ENCODE measurements at regions not wholly inside any gene's neighbourhood (a gene's known extent, or its start where the extent isn't known, plus 50 kb on each side); places are given as distances from the start of the nearest gene placed in this dataset.
"Not testable (repeated sequence)": the region's sequence is repeated elsewhere in the genome, so short reads cannot be mapped to it uniquely, and the experiment has no call there.

DNA sequence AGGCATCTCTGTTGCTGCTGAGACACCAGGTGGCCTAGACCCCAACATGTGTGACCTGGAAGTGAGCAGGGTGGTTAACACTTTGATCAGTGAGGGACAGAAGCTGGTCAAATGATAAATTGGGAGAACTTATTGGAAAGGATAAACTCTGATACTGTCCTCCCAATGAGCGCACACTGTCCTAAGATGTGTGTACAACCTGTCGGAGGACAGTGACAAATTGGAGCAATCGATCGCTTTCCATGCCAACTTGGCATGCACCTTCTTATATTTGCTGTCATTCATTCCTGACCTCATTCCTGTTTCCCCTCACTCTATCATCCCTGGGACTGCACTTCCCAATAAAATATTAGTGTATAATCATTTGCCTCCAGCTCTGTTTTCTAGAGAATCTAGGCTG, 198.7 kb upstream of the PROK2 start:
- no peak overlapping the region for H2BK12ac ChIP-seq (ENCODE audit: low read length)
- WGBS, 2 donors (ENCODE audit: extremely low coverage in 2 of 2, insufficient read length in 2 of 2, insufficient replicate concordance in 1 of 2) = no CpG with 5 or more reads among the region's 4 CpGs
- H4K91ac ChIP-seq (ENCODE audit: low read depth, low read length, poor library complexity) = no peak overlapping the region
- H3K4me2 ChIP-seq (ENCODE audit: insufficient read depth, low read length, poor library complexity, severe bottlenecking) = no peak overlapping the region
- H3K36me3 ChIP-seq (replicated peaks in 1 of 2; ENCODE audit: control insufficient read depth in 2 of 2, insufficient read depth in 2 of 2, low read length in 2 of 2) = no peaks in the 10 kb centered on the region
- H3K4me1 ChIP-seq (ENCODE audit: control insufficient read depth in 2 of 2, insufficient read depth in 1 of 2, low read depth in 1 of 2, low read length in 2 of 2) = no peaks in the 10 kb centered on the region
- H3K4ac ChIP-seq (ENCODE audit: low read length) = no peak overlapping the region
- H2AFZ ChIP-seq (ENCODE audit: low read length) = no peak overlapping the region
- H3K27me3 ChIP-seq (ENCODE audit: control insufficient read depth in 3 of 3, insufficient read depth in 3 of 3, low read depth in 1 of 3, low read length in 3 of 3) = no peaks in the 10 kb centered on the region
- H2AK5ac ChIP-seq (ENCODE audit: low read depth, low read length) = no peak overlapping the region
- H2BK15ac ChIP-seq (ENCODE audit: low read length) = no peak overlapping the region
- no peak overlapping the region for H3K4me3 ChIP-seq (ENCODE audit: low read length in 2 of 2)
- no peak overlapping the region for H3K18ac ChIP-seq (ENCODE audit: low read length)
- no peak overlapping the region for H3K23ac ChIP-seq (ENCODE audit: low read depth, low read length, poor library complexity)
- H2BK120ac ChIP-seq (ENCODE audit: low read depth, low read length) = no peak overlapping the region
- no peak overlapping the region for H3K27ac ChIP-seq (replicated peaks; ENCODE audit: low read length)
- no peak overlapping the region for H3K14ac ChIP-seq (ENCODE audit: low read length)
- no peaks in the 10 kb centered on the region for H3K9me3 ChIP-seq (replicated peaks in 1 of 2; ENCODE audit: control insufficient read depth in 2 of 2, insufficient read depth in 1 of 2, low read depth in 1 of 2, low read length in 2 of 2)
- no peak overlapping the region for H2BK5ac ChIP-seq (ENCODE audit: low read length)
- H3K79me1 ChIP-seq (ENCODE audit: low read depth, low read length) = no peaks in the 10 kb centered on the region
- H3K9ac ChIP-seq (ENCODE audit: low read depth, low read length, poor library complexity) = no peak overlapping the region
- DNase-seq (ENCODE audit: low spot score) = no peak
- no peak overlapping the region for H4K8ac ChIP-seq (ENCODE audit: low read depth, low read length)

DNA sequence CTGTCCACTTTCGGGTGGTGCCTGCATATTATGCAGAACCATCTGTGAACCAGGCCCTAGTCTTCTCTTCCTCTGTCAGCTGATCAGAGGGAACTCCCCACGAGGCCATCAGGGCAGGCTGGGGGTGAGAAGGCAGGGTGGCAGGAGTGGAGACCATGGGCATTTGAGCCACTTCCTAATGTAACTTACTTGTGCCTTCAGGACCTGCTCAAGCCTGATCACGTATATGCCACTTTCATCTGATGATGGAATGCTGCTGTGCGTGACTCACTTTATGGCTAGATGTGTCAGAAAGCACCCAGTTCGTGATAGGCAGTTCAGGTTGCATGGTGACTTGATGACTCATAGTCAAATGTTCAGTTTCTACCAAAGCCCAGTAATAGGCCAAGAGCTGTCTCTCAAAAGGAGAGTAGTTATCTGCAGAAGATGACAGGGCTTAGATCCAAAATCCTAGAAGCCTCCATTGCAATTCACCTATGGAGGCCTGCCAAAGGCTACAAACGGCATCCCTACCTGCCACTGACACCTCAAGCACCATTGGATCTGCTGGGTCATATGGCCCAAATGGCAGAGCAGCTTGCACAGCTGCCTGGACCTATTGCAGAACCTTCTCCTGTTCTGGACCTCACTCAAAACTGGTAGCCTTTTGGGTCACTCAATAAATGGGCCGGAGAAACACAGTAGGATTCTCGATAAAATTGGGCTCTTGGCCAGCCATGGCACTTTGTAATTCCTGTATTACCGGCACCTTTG, 197.7 kb upstream of the PROK2 start:
- H3K4me1 ChIP-seq (ENCODE audit: control insufficient read depth in 2 of 2, insufficient read depth in 1 of 2, low read depth in 1 of 2, low read length in 2 of 2); H2AFZ ChIP-seq (ENCODE audit: low read length); H3K9me3 ChIP-seq (replicated peaks in 1 of 2; ENCODE audit: control insufficient read depth in 2 of 2, insufficient read depth in 1 of 2, low read depth in 1 of 2, low read length in 2 of 2); H2BK15ac ChIP-seq (ENCODE audit: low read length); H3K23ac ChIP-seq (ENCODE audit: low read depth, low read length, poor library complexity); H2BK5ac ChIP-seq (ENCODE audit: low read length); H3K14ac ChIP-seq (ENCODE audit: low read length); H3K4me2 ChIP-seq (ENCODE audit: insufficient read depth, low read length, poor library complexity, severe bottlenecking); H3K4ac ChIP-seq (ENCODE audit: low read length); H3K36me3 ChIP-seq (replicated peaks in 1 of 2; ENCODE audit: control insufficient read depth in 2 of 2, insufficient read depth in 2 of 2, low read length in 2 of 2); H3K4me3 ChIP-seq (ENCODE audit: low read length in 2 of 2); H4K91ac ChIP-seq (ENCODE audit: low read depth, low read length, poor library complexity); H2AK5ac ChIP-seq (ENCODE audit: low read depth, low read length); H3K9ac ChIP-seq (ENCODE audit: low read depth, low read length, poor library complexity); H3K18ac ChIP-seq (ENCODE audit: low read length); H3K27ac ChIP-seq (replicated peaks; ENCODE audit: low read length); H2BK120ac ChIP-seq (ENCODE audit: low read depth, low read length); H4K8ac ChIP-seq (ENCODE audit: low read depth, low read length); H3K79me1 ChIP-seq (ENCODE audit: low read depth, low read length); DNase-seq (ENCODE audit: low spot score); H2BK12ac ChIP-seq (ENCODE audit: low read length); H3K27me3 ChIP-seq (ENCODE audit: control insufficient read depth in 3 of 3, insufficient read depth in 3 of 3, low read depth in 1 of 3, low read length in 3 of 3): not testable (repeated sequence)
- WGBS, 2 donors (ENCODE audit: extremely low coverage in 2 of 2, insufficient read length in 2 of 2, insufficient replicate concordance in 1 of 2) = no CpG with 5 or more reads among the region's 9 CpGs

DNA sequence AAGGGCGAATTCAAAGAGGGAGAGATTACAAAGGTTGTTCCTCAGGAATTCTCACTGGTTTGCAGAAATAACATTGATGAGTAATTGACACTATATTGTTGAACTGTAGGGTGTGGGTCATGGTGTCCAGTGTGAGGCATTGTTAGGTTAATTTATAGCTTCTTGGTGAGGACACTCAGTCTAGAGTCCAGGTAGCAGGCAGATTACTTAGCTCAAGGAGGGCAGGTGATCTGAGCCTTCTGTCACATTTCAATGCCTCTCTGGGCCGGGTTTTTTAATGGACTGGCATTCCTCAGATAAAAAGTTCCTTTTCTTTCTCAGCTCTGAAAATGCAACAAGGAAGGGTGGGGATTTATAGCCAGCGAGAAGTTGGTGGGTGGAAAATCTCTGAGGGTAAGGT, 194.2 kb upstream of the PROK2 start:
- Histone ChIP-seq H2BK15ac (ENCODE audit: low read length) (no peak overlapping the region), H3K4me2 (ENCODE audit: insufficient read depth, low read length, poor library complexity, severe bottlenecking) (no peak overlapping the region), H2BK5ac (ENCODE audit: low read length) (no peak overlapping the region), H2BK120ac (ENCODE audit: low read depth, low read length) (no peak overlapping the region), H2AFZ (ENCODE audit: low read length) (no peak overlapping the region), H4K91ac (ENCODE audit: low read depth, low read length, poor library complexity) (no peak overlapping the region), H3K79me1 (ENCODE audit: low read depth, low read length) (no peaks in the 10 kb centered on the region), H3K23ac (ENCODE audit: low read depth, low read length, poor library complexity) (no peak overlapping the region), H3K36me3 (replicated peaks in 1 of 2; ENCODE audit: control insufficient read depth in 2 of 2, insufficient read depth in 2 of 2, low read length in 2 of 2) (no peaks in the 10 kb centered on the region), H3K14ac (ENCODE audit: low read length) (no peak overlapping the region), H3K9me3 (replicated peaks in 1 of 2; ENCODE audit: control insufficient read depth in 2 of 2, insufficient read depth in 1 of 2, low read depth in 1 of 2, low read length in 2 of 2) (no peaks in the 10 kb centered on the region), H3K9ac (ENCODE audit: low read depth, low read length, poor library complexity) (no peak overlapping the region), H3K18ac (ENCODE audit: low read length) (no peak overlapping the region), H3K27ac (replicated peaks; ENCODE audit: low read length) (no peak overlapping the region), H3K4ac (ENCODE audit: low read length) (no peak overlapping the region), H3K27me3 (ENCODE audit: control insufficient read depth in 3 of 3, insufficient read depth in 3 of 3, low read depth in 1 of 3, low read length in 3 of 3) (no peaks in the 10 kb centered on the region), H2BK12ac (ENCODE audit: low read length) (no peak overlapping the region), H3K4me1 (ENCODE audit: control insufficient read depth in 2 of 2, insufficient read depth in 1 of 2, low read depth in 1 of 2, low read length in 2 of 2) (peaks cover 0 to 2% of the 10 kb centered on the region in 2 donors), H4K8ac (ENCODE audit: low read depth, low read length) (no peak overlapping the region), H3K4me3 (ENCODE audit: low read length in 2 of 2) (no peak overlapping the region), H2AK5ac (ENCODE audit: low read depth, low read length) (no peak overlapping the region)
- no peak for DNase-seq (ENCODE audit: low spot score)
- no CpG with 5 or more reads among the region's 3 CpGs for WGBS, 2 donors (ENCODE audit: extremely low coverage in 2 of 2, insufficient read length in 2 of 2, insufficient replicate concordance in 1 of 2)

DNA sequence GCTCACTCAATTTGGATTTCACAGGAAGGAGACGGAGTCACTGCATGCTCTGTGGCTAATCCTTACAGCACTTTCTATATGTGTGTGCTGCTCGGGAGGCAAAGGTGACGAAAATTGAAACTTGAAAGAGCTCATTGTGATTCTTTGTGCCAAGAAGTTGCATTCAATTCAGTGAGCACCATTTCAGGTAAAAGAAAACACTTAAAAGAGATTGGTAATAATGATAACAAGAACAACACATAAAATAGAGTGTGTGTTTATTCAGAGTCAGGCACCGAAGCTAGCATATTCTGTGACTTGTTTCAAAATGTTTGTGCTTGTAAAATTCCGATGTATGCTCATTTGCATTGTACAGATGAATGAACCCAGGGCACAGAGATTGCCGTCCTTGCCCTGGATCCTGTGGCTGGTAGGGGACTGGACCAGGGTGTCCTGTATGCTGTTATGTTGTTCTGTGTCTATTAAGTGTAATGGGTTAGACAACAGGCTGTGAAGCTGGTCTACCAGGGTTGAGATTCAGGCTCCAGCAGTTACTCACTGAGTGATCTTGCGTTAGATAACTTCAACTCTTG, 193.3 kb upstream of the PROK2 start:
- Histone ChIP-seq H3K23ac (ENCODE audit: low read depth, low read length, poor library complexity) (no peak overlapping the region), H3K9me3 (replicated peaks in 1 of 2; ENCODE audit: control insufficient read depth in 2 of 2, insufficient read depth in 1 of 2, low read depth in 1 of 2, low read length in 2 of 2) (no peaks in the 10 kb centered on the region), H3K14ac (ENCODE audit: low read length) (no peak overlapping the region), H3K4ac (ENCODE audit: low read length) (no peak overlapping the region), H2BK12ac (ENCODE audit: low read length) (no peak overlapping the region), H3K27me3 (ENCODE audit: control insufficient read depth in 3 of 3, insufficient read depth in 3 of 3, low read depth in 1 of 3, low read length in 3 of 3) (no peaks in the 10 kb centered on the region), H3K4me2 (ENCODE audit: insufficient read depth, low read length, poor library complexity, severe bottlenecking) (no peak overlapping the region), H3K4me1 (ENCODE audit: control insufficient read depth in 2 of 2, insufficient read depth in 1 of 2, low read depth in 1 of 2, low read length in 2 of 2) (peaks cover 0 to 7% of the 10 kb centered on the region in 2 donors), H3K79me1 (ENCODE audit: low read depth, low read length) (no peaks in the 10 kb centered on the region), H4K91ac (ENCODE audit: low read depth, low read length, poor library complexity) (no peak overlapping the region), H3K36me3 (replicated peaks in 1 of 2; ENCODE audit: control insufficient read depth in 2 of 2, insufficient read depth in 2 of 2, low read length in 2 of 2) (no peaks in the 10 kb centered on the region), H2BK120ac (ENCODE audit: low read depth, low read length) (no peak overlapping the region), H2AK5ac (ENCODE audit: low read depth, low read length) (no peak overlapping the region), H3K4me3 (ENCODE audit: low read length in 2 of 2) (no peak overlapping the region), H2BK15ac (ENCODE audit: low read length) (no peak overlapping the region), H3K9ac (ENCODE audit: low read depth, low read length, poor library complexity) (no peak overlapping the region), H4K8ac (ENCODE audit: low read depth, low read length) (no peak overlapping the region), H3K27ac (replicated peaks; ENCODE audit: low read length) (no peak overlapping the region), H2AFZ (ENCODE audit: low read length) (no peak overlapping the region), H3K18ac (ENCODE audit: low read length) (no peak overlapping the region), H2BK5ac (ENCODE audit: low read length) (no peak overlapping the region)
- WGBS, 2 donors (ENCODE audit: extremely low coverage in 2 of 2, insufficient read length in 2 of 2, insufficient replicate concordance in 1 of 2) = no CpG with 5 or more reads among the region's 7 CpGs
- DNase-seq (ENCODE audit: low spot score) = no peak

Measured in neuronal stem cell (in vitro differentiated cells).